Stimulated activated memory B cell treated with anti-CD40 and anti-IgM and Interleukin-4, amounts not matched to agents 10 μg/mL and 1 μg/mL and 100 μg/mL, for 72 hours (primary cell): ENCODE measurements at regions not wholly inside any gene's neighbourhood (a gene's known extent, or its start where the extent isn't known, plus 50 kb on each side); places are given as distances from the start of the nearest gene placed in this dataset.

ENCODE experiments used
- ATAC-seq: fragments of 150-1000 bp; cut with Tn5 transposase; 2 replicates; pipeline ENCODE4 v1.10.0; 2021
- H3K27ac Mint-ChIP-seq: one replicate; pipeline ENCODE4 v1.8.0; 2022; ENCODE audit warnings: mild to moderate bottlenecking, mixed read lengths
- H3K27me3 Mint-ChIP-seq: one replicate; pipeline ENCODE4 v1.8.0; 2022; ENCODE audit warnings: mixed read lengths
- H3K36me3 Mint-ChIP-seq: one replicate; pipeline ENCODE4 v1.8.0; 2022; ENCODE audit warnings: mixed read lengths
- H3K4me1 Mint-ChIP-seq: one replicate; pipeline ENCODE4 v1.8.0; 2022; ENCODE audit warnings: mixed read lengths
- H3K4me3 Mint-ChIP-seq: one replicate; pipeline ENCODE4 v1.8.0; 2022; ENCODE audit warnings: mild to moderate bottlenecking, moderate library complexity, mixed read lengths
- H3K9me3 Mint-ChIP-seq: one replicate; pipeline ENCODE4 v1.8.0; 2022; ENCODE audit warnings: mixed read lengths

- Mint-ChIP-seq H3K4me3 (no peak overlapping the region), H3K27me3 (peaks cover 5% of the 10 kb centered on the region), H3K27ac (no peak overlapping the region)
Measured at GRCh38 chr15:61798631-61799030, 261.6 kb downstream of the VPS13C start.

GRCh38 chr15:61796056-61796455 is 264.2 kb downstream of the VPS13C start:
- Mint-ChIP-seq H3K36me3 (no peaks in the 10 kb centered on the region), H3K27ac (no peak overlapping the region), H3K27me3 (peaks cover 21% of the 10 kb centered on the region), H3K4me3 (no peak overlapping the region), H3K4me1 (no peaks in the 10 kb centered on the region), H3K9me3 (peaks cover 6% of the 10 kb centered on the region)
- no peak for ATAC-seq

More at GRCh38 chr15:61798631-61799030, 261.6 kb downstream of the VPS13C start:
- no peaks in the 10 kb centered on the region for H3K9me3 Mint-ChIP-seq
- H3K4me1 Mint-ChIP-seq = no peaks in the 10 kb centered on the region
- ATAC-seq = no peak
- no peaks in the 10 kb centered on the region for H3K36me3 Mint-ChIP-seq

- Mint-ChIP-seq H3K27me3 (peaks cover 21% of the 10 kb centered on the region), H3K4me3 (no peak overlapping the region), H3K4me1 (no peaks in the 10 kb centered on the region), H3K9me3 (peaks cover 6% of the 10 kb centered on the region), H3K27ac (no peak overlapping the region), H3K36me3 (no peaks in the 10 kb centered on the region)
- ATAC-seq = no peak
Measured at GRCh38 chr15:61794881-61795280, 265.4 kb downstream of the VPS13C start.

- no peaks in the 10 kb centered on the region for H3K4me1 Mint-ChIP-seq
- peaks cover 9% of the 10 kb centered on the region for H3K9me3 Mint-ChIP-seq
- H3K36me3 Mint-ChIP-seq = no peaks in the 10 kb centered on the region
- ATAC-seq = no peak
- no peak overlapping the region for H3K4me3 Mint-ChIP-seq
- peaks cover 21% of the 10 kb centered on the region for H3K27me3 Mint-ChIP-seq
- no peak overlapping the region for H3K27ac Mint-ChIP-seq
Measured at GRCh38 chr15:61794276-61794675, 266.0 kb downstream of the VPS13C start.

- Mint-ChIP-seq H3K27ac (no peak overlapping the region), H3K4me3 (no peak overlapping the region), H3K4me1 (no peaks in the 10 kb centered on the region), H3K36me3 (no peaks in the 10 kb centered on the region), H3K9me3 (peaks cover 3% of the 10 kb centered on the region), H3K27me3 (peaks cover 20% of the 10 kb centered on the region)
- no peak for ATAC-seq
Measured at GRCh38 chr15:61784734-61785133, 275.5 kb downstream of the VPS13C start.

GRCh38 chr15:61780278-61780980 is 279.8 kb downstream of the VPS13C start:
- Mint-ChIP-seq H3K9me3 (no peaks in the 10 kb centered on the region), H3K27me3 (peaks cover 54% of the 10 kb centered on the region), H3K27ac (no peak overlapping the region), H3K36me3 (no peaks in the 10 kb centered on the region), H3K4me3 (no peak overlapping the region), H3K4me1 (no peaks in the 10 kb centered on the region)
- no peak for ATAC-seq

- Mint-ChIP-seq H3K4me3 (no peak overlapping the region), H3K4me1 (no peaks in the 10 kb centered on the region), H3K36me3 (no peaks in the 10 kb centered on the region), H3K27ac (no peak overlapping the region), H3K9me3 (peaks cover 9% of the 10 kb centered on the region), H3K27me3 (peaks cover 54% of the 10 kb centered on the region)
- ATAC-seq = no peak
Measured at GRCh38 chr15:61777689-61778088, 282.6 kb downstream of the VPS13C start.

GRCh38 chr15:61769557-61769956 is 290.7 kb downstream of the VPS13C start:
- no peaks in the 10 kb centered on the region for H3K36me3 Mint-ChIP-seq
- no peak overlapping the region for H3K27ac Mint-ChIP-seq
- H3K9me3 Mint-ChIP-seq = peaks cover 17% of the 10 kb centered on the region
- H3K4me3 Mint-ChIP-seq = no peak overlapping the region
- no peaks in the 10 kb centered on the region for H3K4me1 Mint-ChIP-seq
- H3K27me3 Mint-ChIP-seq = peaks cover 7% of the 10 kb centered on the region
- ATAC-seq = no peak

- peaks cover 16% of the 10 kb centered on the region for H3K27me3 Mint-ChIP-seq
- no peak for ATAC-seq
- H3K4me1 Mint-ChIP-seq = no peaks in the 10 kb centered on the region
- no peak overlapping the region for H3K27ac Mint-ChIP-seq
- H3K4me3 Mint-ChIP-seq = no peak overlapping the region
- peaks cover 9% of the 10 kb centered on the region for H3K9me3 Mint-ChIP-seq
- no peaks in the 10 kb centered on the region for H3K36me3 Mint-ChIP-seq
Measured at GRCh38 chr15:61768131-61768530, 292.1 kb downstream of the VPS13C start.

- Mint-ChIP-seq H3K4me3 (no peak overlapping the region), H3K27me3 (peaks cover 47% of the 10 kb centered on the region), H3K36me3 (no peaks in the 10 kb centered on the region), H3K27ac (no peak overlapping the region), H3K9me3 (no peaks in the 10 kb centered on the region), H3K4me1 (no peaks in the 10 kb centered on the region)
- ATAC-seq = no peak
Measured at GRCh38 chr15:61764981-61765380, 295.3 kb downstream of the VPS13C start.

- H3K4me1 Mint-ChIP-seq = no peaks in the 10 kb centered on the region
- no peak overlapping the region for H3K27ac Mint-ChIP-seq
- H3K36me3 Mint-ChIP-seq = no peaks in the 10 kb centered on the region
- H3K4me3 Mint-ChIP-seq = no peak overlapping the region
- no peaks in the 10 kb centered on the region for H3K9me3 Mint-ChIP-seq
- no peak for ATAC-seq
- peaks cover 55% of the 10 kb centered on the region for H3K27me3 Mint-ChIP-seq
Measured at GRCh38 chr15:61764141-61764540, 296.1 kb downstream of the VPS13C start.

- Mint-ChIP-seq H3K27me3 (peaks cover 55% of the 10 kb centered on the region), H3K4me1 (no peaks in the 10 kb centered on the region), H3K27ac (no peak overlapping the region), H3K9me3 (no peaks in the 10 kb centered on the region), H3K36me3 (no peaks in the 10 kb centered on the region), H3K4me3 (no peak overlapping the region)
- no peak for ATAC-seq
Measured at GRCh38 chr15:61762676-61763075, 297.6 kb downstream of the VPS13C start.

GRCh38 chr15:61759639-61760038 is 300.6 kb downstream of the VPS13C start:
- no peak overlapping the region for H3K4me3 Mint-ChIP-seq
- no peak for ATAC-seq
- no peaks in the 10 kb centered on the region for H3K36me3 Mint-ChIP-seq
- no peak overlapping the region for H3K27ac Mint-ChIP-seq
- H3K9me3 Mint-ChIP-seq = no peaks in the 10 kb centered on the region
- peaks cover 64% of the 10 kb centered on the region for H3K27me3 Mint-ChIP-seq
- H3K4me1 Mint-ChIP-seq = no peaks in the 10 kb centered on the region

- Mint-ChIP-seq H3K9me3 (no peaks in the 10 kb centered on the region), H3K27ac (no peak overlapping the region), H3K4me3 (no peak overlapping the region), H3K4me1 (no peaks in the 10 kb centered on the region), H3K27me3 (peaks cover 35% of the 10 kb centered on the region), H3K36me3 (no peaks in the 10 kb centered on the region)
- ATAC-seq = no peak
Measured at GRCh38 chr15:61756071-61756820, 304.0 kb downstream of the VPS13C start.

GRCh38 chr15:61755467-61755866 is 304.8 kb downstream of the VPS13C start:
- peaks cover 28% of the 10 kb centered on the region for H3K27me3 Mint-ChIP-seq
- ATAC-seq = no peak

More at GRCh38 chr15:61755467-61755866, 304.8 kb downstream of the VPS13C start:
- Mint-ChIP-seq H3K27ac (no peak overlapping the region), H3K36me3 (no peaks in the 10 kb centered on the region), H3K4me3 (no peak overlapping the region), H3K9me3 (no peaks in the 10 kb centered on the region), H3K4me1 (no peaks in the 10 kb centered on the region)
